Caco-2 (cell line): ENCODE measurements at regions not wholly inside any gene's neighbourhood (a gene's known extent, or its start where the extent isn't known, plus 50 kb on each side); places are given as distances from the start of the nearest gene placed in this dataset.
"Not testable (repeated sequence)": the region's sequence is repeated elsewhere in the genome, so short reads cannot be mapped to it uniquely, and the experiment has no call there.

Source experiments
- BruUV-seq: library from RNA; stranded (reverse); fragments of 400-500 nt; replicated peaks from 2 replicates; lab custom pipeline; 2021; lab: Mats Ljungman, UMichigan
- CTCF ChIA-PET: fragments of 300-600 bp; sonication (Branson Sonifier 250); formaldehyde crosslinking; loops from one replicate; lab custom pipeline; 2022; ENCODE audit warnings: antibody characterized with exemption; lab: Charles Lee
- POLR2A ChIA-PET: fragments of 300-600 bp; sonication (Branson Sonifier 250); formaldehyde crosslinking; loops from one replicate; lab custom pipeline; 2022; ENCODE audit warnings: antibody characterized with exemption; lab: Charles Lee
- DNase-seq, 2 experiments: peaks; one replicate each; pipeline versions ENCODE4 v3.0.0 to v3.0.0-alpha.2; 2020 to 2022
- H3K27me3 ChIP-seq: replicated peaks from 2 replicates; pipeline ENCODE4 v1.6.0; 2011; ENCODE audit warnings: low read length; ENCODE audit not compliant: control insufficient read depth, insufficient read depth
- H3K36me3 ChIP-seq: 2 replicates; pipeline ENCODE4 v1.5.1; 2011; ENCODE audit warnings: low read length; ENCODE audit not compliant: control insufficient read depth, insufficient read depth
- H3K4me1 ChIP-seq: fragments of 250-450 bp; sonication (Bioruptor Pico); 2 replicates; pipeline ENCODE4 v1.5.1; 2020; ENCODE audit warnings: mild to moderate bottlenecking
- H3K4me3 ChIP-seq: 2 replicates; pipeline ENCODE4 v1.5.1; 2011; ENCODE audit warnings: low read depth, mild to moderate bottlenecking, control low read depth, low read length
- H3K9me3 ChIP-seq: fragments of 250-450 bp; sonication (Bioruptor Pico); 2 replicates; pipeline ENCODE4 v1.5.1; 2020; ENCODE audit warnings: mild to moderate bottlenecking, moderate library complexity
- H3K27ac Mint-ChIP-seq: one replicate; pipeline ENCODE4 v1.8.0; 2022; ENCODE audit warnings: mixed read lengths; ENCODE audit not compliant: unreplicated experiment
- H3K27me3 Mint-ChIP-seq: one replicate; pipeline ENCODE4 v1.8.0; 2022; ENCODE audit warnings: mixed read lengths; ENCODE audit not compliant: insufficient read depth, unreplicated experiment
- H3K36me3 Mint-ChIP-seq: one replicate; pipeline ENCODE4 v1.8.0; 2022; ENCODE audit warnings: mild to moderate bottlenecking, mixed read lengths; ENCODE audit not compliant: insufficient read depth, unreplicated experiment
- H3K4me1 Mint-ChIP-seq: one replicate; pipeline ENCODE4 v1.8.0; 2022; ENCODE audit warnings: low read depth, mixed read lengths; ENCODE audit not compliant: unreplicated experiment
- H3K4me3 Mint-ChIP-seq: one replicate; pipeline ENCODE4 v1.8.0; 2022; ENCODE audit warnings: mild to moderate bottlenecking, moderate library complexity, mixed read lengths; ENCODE audit not compliant: unreplicated experiment
- H3K9me3 Mint-ChIP-seq: one replicate; pipeline ENCODE4 v1.8.0; 2022; ENCODE audit warnings: mixed read lengths; ENCODE audit not compliant: unreplicated experiment
- intact Hi-C: fragments of 100-400 bp; cut with micrococcal nuclease; formaldehyde crosslinking; loops from one replicate; pipeline ENCODE4 v1.10.0; 2022; ENCODE audit not compliant: unreplicated experiment
- TF ChIP-seq, protein P1 (sequence below), 2 experiments: fragments of 200-600 bp in 1 of 2; IDR thresholded peaks; 1 replicate in 1 of 2; 2 replicates in 1 of 2; pipeline versions ENCODE4 v1.5.1 to v1.8.0; 2011 to 2022; ENCODE audit warnings: antibody characterized with exemption in 1 of 2, control low read depth in 1 of 2, inconsistent platforms in 1 of 2, low read depth in 1 of 2, low read length in 1 of 2, mild to moderate bottlenecking in 1 of 2, moderate library complexity in 1 of 2; ENCODE audit not compliant: insufficient read depth in 1 of 2, severe bottlenecking in 1 of 2, unreplicated experiment in 1 of 2

DNA sequence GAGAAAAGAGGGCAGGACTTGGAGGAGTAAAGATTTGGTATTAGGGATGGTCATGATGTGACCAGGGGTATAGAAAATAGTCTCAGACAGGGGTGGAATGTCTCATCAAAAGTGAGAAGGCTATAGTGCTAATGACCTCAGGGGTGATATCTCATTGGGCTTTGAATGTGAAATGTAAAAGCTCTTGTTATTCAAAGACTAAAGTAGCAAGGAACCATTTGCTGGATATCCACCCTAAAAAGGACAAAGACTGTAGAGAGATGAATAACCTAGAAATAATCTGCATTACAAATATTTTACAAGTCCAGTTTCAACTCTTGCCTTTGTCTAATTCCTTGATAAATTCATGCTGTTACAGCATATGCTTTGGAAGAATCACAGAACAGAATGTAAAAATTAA, 224.4 kb downstream of the ICOS start:
- H3K36me3 ChIP-seq = no peaks in the 10 kb centered on the region
- H3K9me3 ChIP-seq = peaks cover 4% of the 10 kb centered on the region
- no peaks in the 10 kb centered on the region for H3K4me1 ChIP-seq
- Mint-ChIP-seq H3K9me3 (no peaks in the 10 kb centered on the region), H3K4me1 (no peaks in the 10 kb centered on the region), H3K36me3 (no peaks in the 10 kb centered on the region), H3K27ac (no peak overlapping the region), H3K27me3 (peaks cover 8% of the 10 kb centered on the region), H3K4me3 (no peak overlapping the region)
- intact Hi-C loops = no loop called here
- ChIA-PET POLR2A (no interaction called here), CTCF (interaction anchor here (0.7 kb wide), 2 partner anchors 17 to 142 kb away, joined by 3 to 4 read pairs; no protein-coding TSS in a partner anchor)
- TF ChIP-seq, protein P1, sequence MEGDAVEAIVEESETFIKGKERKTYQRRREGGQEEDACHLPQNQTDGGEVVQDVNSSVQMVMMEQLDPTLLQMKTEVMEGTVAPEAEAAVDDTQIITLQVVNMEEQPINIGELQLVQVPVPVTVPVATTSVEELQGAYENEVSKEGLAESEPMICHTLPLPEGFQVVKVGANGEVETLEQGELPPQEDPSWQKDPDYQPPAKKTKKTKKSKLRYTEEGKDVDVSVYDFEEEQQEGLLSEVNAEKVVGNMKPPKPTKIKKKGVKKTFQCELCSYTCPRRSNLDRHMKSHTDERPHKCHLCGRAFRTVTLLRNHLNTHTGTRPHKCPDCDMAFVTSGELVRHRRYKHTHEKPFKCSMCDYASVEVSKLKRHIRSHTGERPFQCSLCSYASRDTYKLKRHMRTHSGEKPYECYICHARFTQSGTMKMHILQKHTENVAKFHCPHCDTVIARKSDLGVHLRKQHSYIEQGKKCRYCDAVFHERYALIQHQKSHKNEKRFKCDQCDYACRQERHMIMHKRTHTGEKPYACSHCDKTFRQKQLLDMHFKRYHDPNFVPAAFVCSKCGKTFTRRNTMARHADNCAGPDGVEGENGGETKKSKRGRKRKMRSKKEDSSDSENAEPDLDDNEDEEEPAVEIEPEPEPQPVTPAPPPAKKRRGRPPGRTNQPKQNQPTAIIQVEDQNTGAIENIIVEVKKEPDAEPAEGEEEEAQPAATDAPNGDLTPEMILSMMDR (IDR thresholded peaks at IDR 0.05; ENCODE audit: insufficient read depth in 1 of 2, low read depth in 1 of 2, low read length in 1 of 2, severe bottlenecking in 1 of 2, unreplicated experiment in 1 of 2) = no peak
- no TSS peak for BruUV-seq
- DNase-seq = no peak
- H3K4me3 ChIP-seq = no peak overlapping the region
- no peaks in the 10 kb centered on the region; the same call in 1 of the 2 replicates for H3K27me3 ChIP-seq

DNA sequence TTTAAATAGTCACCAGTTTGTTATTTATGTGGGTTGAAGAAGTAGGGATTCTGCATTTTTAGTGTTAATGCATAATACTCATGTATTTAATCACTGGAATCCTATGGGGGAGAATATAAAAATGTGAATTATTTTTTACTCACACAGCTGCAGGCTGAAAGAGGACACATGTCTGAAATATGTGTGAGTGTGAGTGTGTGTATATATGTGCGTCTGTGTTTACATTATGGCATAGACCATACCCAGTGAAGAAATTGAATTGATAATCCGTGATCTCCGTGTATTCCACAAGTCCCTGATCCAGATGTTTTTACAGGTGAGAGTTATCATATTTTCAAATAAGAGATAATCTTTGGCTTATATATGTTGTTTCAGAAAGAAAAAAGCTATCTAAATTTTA, 225.3 kb downstream of the ICOS start:
- Histone ChIP-seq H3K36me3 (no peaks in the 10 kb centered on the region), H3K4me1 (no peaks in the 10 kb centered on the region), H3K4me3 (no peak overlapping the region), H3K27me3 (no peaks in the 10 kb centered on the region), H3K9me3 (peaks cover 4% of the 10 kb centered on the region)
- peaks cover 14% of the 10 kb centered on the region for H3K27me3 Mint-ChIP-seq
- intact Hi-C loops = no loop called here
- CTCF ChIA-PET = no interaction called here
- no peaks in the 10 kb centered on the region for H3K36me3 Mint-ChIP-seq
- no peak overlapping the region for H3K27ac Mint-ChIP-seq
- H3K4me3 Mint-ChIP-seq = no peak overlapping the region
- POLR2A ChIA-PET = no interaction called here
- BruUV-seq = no TSS peak
- TF ChIP-seq, protein P1 (IDR thresholded peaks at IDR 0.05; ENCODE audit: insufficient read depth in 1 of 2, low read depth in 1 of 2, low read length in 1 of 2, severe bottlenecking in 1 of 2, unreplicated experiment in 1 of 2) = no peak
- H3K9me3 Mint-ChIP-seq = no peaks in the 10 kb centered on the region
- no peak for DNase-seq
- no peaks in the 10 kb centered on the region for H3K4me1 Mint-ChIP-seq

DNA sequence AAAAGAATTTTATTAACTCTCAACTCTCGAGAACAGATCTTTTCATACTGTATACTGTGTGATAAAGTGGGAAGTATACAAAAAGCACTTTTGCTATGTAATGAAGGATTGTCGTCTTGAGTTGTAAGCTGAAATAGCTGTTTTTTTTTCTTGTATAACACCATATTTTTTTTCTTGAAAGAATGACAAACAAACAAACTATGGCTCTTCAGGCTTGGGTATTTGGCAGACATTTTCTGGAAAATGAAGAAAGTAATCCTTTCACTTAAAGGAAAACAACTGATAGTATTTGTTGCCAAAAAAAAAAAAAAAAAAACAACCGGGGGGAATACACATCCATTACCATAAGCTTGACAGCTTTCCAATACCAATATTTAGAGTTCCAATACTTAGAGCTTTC, 230.4 kb downstream of the ICOS start:
- CTCF ChIA-PET = interaction anchor here (0.6 kb wide), 1 partner anchor 180 kb away, joined by 5 read pairs; no protein-coding TSS in a partner anchor
- intact Hi-C loops = no loop called here
- Histone ChIP-seq H3K36me3 (no peaks in the 10 kb centered on the region), H3K27me3 (peaks cover 3% of the 10 kb centered on the region; the same call in 1 of the 2 replicates), H3K9me3 (no peaks in the 10 kb centered on the region; the same call in 1 of the 2 replicates), H3K4me1 (no peaks in the 10 kb centered on the region), H3K4me3 (no peak overlapping the region)
- no peak for DNase-seq
- peaks cover 13% of the 10 kb centered on the region for H3K27me3 Mint-ChIP-seq
- no peak overlapping the region for H3K27ac Mint-ChIP-seq
- TF ChIP-seq, protein P1 (IDR thresholded peaks at IDR 0.05; ENCODE audit: insufficient read depth in 1 of 2, low read depth in 1 of 2, low read length in 1 of 2, severe bottlenecking in 1 of 2, unreplicated experiment in 1 of 2) = no peak
- POLR2A ChIA-PET = no interaction called here
- H3K4me3 Mint-ChIP-seq = no peak overlapping the region
- no peaks in the 10 kb centered on the region for H3K36me3 Mint-ChIP-seq
- H3K9me3 Mint-ChIP-seq = no peaks in the 10 kb centered on the region
- H3K4me1 Mint-ChIP-seq = no peaks in the 10 kb centered on the region
- no TSS peak for BruUV-seq

DNA sequence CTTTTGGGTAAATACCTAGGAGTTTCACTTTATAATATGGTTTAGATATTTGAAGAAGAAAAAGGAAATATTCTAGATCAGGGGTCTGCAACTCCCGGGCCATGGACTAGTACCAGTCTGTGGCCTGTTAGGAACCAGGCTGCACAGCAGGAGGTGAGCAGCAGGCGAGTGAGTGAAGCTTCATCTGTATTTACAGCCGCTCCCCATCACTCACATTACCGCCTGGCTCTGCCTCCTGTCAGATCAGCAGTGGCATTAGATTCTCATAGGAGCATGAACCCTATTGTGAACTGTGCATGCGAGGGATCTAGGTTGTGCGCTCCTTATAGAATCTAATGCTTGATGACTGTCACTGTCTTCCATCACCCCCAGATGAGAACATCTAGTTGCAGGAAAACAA, 231.1 kb downstream of the ICOS start:
- H3K36me3 ChIP-seq, H3K27me3 ChIP-seq, H3K4me1 ChIP-seq, BruUV-seq, POLR2A ChIA-PET, H3K4me3 ChIP-seq, intact Hi-C loops, H3K9me3 Mint-ChIP-seq, DNase-seq, H3K27ac Mint-ChIP-seq, H3K4me3 Mint-ChIP-seq, H3K9me3 ChIP-seq, H3K36me3 Mint-ChIP-seq, H3K4me1 Mint-ChIP-seq: not testable (repeated sequence)
- CTCF ChIA-PET = interaction anchor here (0.6 kb wide), 1 partner anchor 180 kb away, joined by 5 read pairs; no protein-coding TSS in a partner anchor
- H3K27me3 Mint-ChIP-seq = peaks cover 13% of the 10 kb centered on the region
